Suprapubic skin (tissue), 3 donors: ENCODE measurements at regions not wholly inside any gene's neighbourhood (a gene's known extent, or its start where the extent isn't known, plus 50 kb on each side); places are given as distances from the start of the nearest gene placed in this dataset.

ENCODE experiments used
- CTCF ChIP-seq, 2 donors: fragments of 200-600 bp in 1 of 2; fragments of 450-650 bp in 1 of 2; sonication (generic) in 1 of 2; IDR thresholded peaks; one replicate each; pipeline ENCODE4 v1.5.1; 2016 to 2019; ENCODE audit warnings: antibody characterized with exemption in 2 of 2, mild to moderate bottlenecking in 1 of 2, moderate library complexity in 1 of 2
- EP300 ChIP-seq: sonication (generic); formaldehyde crosslinking; IDR thresholded peaks from one replicate; pipeline ENCODE4 v1.6.1; 2017; ENCODE audit warnings: antibody characterized with exemption
- POLR2A ChIP-seq, 2 donors: fragments of 450-650 bp; IDR thresholded peaks; one replicate each; pipeline ENCODE4 v1.6.1; 2017; ENCODE audit warnings: antibody characterized with exemption in 2 of 2, mild to moderate bottlenecking in 2 of 2, moderate library complexity in 2 of 2

GRCh38 chr6:834190-834589 is 141.3 kb upstream of the EXOC2 start:
- TF ChIP-seq CTCF (IDR thresholded peaks at IDR 0.05) (no peak), EP300 (no peak), POLR2A (IDR thresholded peaks at IDR 0.05) (no peak)
